ENCODE measurements at regions not wholly inside any gene's neighbourhood (a gene's known extent, or its start where the extent isn't known, plus 50 kb on each side); places are given as distances from the start of the nearest gene placed in this dataset.

DNA sequence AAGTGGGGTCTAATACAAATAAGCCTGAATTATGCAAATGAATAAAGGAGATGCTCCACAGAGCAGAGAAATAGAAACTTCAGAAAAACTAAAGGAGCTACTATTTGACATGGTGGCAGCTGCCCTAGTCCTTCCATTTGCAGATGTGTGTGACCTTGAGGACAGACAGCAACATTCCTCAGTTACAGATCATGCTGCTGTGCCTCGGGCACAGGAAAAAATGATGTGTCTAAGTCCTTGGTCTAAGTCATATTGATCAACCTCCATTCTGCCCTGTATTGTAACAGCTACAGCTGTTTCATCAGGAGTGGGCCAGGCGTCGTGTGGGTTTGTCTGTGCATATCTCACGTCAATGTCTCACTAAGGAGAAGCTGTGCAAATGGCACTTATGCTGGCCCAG is 710.4 kb downstream of the TNS3 start:
- no peak for DNase-seq (ENCODE audit: low spot score)

DNA sequence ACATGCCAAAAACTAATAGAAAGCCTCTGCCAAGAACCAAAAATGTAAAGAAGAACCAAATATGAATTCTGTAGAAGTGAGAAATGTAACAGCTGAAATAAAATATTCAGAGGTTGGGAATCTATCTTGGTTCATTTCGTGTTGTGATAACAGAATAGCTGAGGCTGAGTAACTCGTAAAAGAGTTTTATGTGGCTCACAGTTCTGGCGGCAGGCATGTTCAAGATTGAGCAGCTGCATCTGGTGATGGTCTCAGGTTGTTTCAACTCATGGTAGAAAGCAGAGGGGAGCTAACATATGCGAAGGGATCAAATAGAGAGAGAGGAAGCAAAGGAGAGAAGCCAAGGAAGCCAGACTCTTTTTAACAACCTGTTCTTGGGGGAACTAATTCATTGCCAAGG is 717.2 kb downstream of the TNS3 start:
- DNase-seq (ENCODE audit: low spot score): no peak

GRCh38 chr7:46859963-46860475 is 721.9 kb downstream of the TNS3 start:
- DNase-seq (ENCODE audit: low spot score): no peak

DNA sequence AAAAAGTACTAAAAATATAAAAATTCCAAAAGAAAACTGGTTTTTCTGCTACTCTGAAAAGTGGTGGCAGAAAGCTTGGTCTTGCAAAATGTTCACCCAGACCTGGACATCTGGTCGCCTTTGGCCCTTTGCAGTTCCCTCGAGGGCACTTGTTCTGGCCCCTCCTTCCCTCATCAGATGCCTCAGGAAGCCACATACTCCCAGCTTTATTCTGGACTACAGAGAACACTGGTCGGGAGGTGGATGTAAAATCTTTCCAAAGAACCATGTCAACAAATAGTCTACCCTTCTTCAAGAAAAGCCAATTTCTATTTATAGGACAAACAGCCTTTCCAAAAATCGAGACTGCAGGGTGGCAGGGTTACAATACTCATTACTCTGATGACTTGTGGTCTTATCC is 726.1 kb downstream of the TNS3 start:
- DNase-seq (ENCODE audit: low spot score): no peak

GRCh38 chr7:46854958-46855473 is 726.9 kb downstream of the TNS3 start:
- no peak for DNase-seq (ENCODE audit: low spot score)

GRCh38 chr7:46853451-46853850 is 728.5 kb downstream of the TNS3 start:
- DNase-seq (ENCODE audit: low spot score): no peak

DNA sequence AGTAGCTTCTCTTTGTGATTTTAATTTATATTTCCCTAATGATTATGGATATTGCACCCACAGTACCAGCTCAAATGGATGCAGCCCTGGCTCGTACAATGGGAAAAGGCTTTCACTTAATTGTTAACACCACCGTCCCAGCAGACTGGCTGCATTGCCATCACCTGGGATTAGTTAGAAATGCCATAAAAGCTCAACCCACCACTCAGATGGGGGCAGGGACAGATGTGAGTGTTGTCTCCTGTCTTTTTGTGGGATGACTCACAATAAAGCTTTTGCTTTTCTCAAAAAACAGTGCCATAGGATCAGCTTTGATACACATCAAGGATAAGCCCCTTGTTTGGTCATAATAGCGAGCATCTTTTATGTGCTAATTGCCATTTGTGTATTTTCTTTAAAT is 729.1 kb downstream of the TNS3 start:
- no peak for DNase-seq (ENCODE audit: low spot score)

- DNase-seq (ENCODE audit: low spot score): no peak
These were observed 731.2 kb downstream of the TNS3 start for GRCh38 chr7:46850563-46851330.

- no peak for DNase-seq (ENCODE audit: low spot score)
These were observed 733.0 kb downstream of the TNS3 start for GRCh38 chr7:46848944-46849343.

GRCh38 chr7:46848311-46848710 is 733.6 kb downstream of the TNS3 start:
- no peak for DNase-seq (ENCODE audit: low spot score)

GRCh38 chr7:46847126-46847525 is 734.8 kb downstream of the TNS3 start:
- no peak for DNase-seq (ENCODE audit: low spot score)

DNA sequence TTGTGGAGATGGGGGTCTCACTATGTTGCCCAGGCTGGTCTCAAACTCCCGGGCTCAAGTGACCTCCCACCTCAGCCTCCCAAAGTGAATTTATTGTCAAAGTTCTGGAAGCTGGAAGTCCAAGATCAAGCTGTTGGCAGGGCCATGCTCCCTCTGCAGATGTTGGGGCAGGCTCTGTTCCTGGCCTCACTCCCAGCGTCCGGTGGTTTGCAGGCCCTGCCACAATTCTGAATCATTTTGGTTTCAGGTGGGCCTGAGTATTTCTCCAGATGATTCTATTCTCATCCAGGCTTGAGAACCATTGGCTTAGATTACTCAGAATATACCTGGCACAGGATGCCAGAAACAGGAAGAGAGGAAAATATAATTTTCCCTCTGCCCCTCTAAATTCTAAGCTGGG is 737.4 kb downstream of the TNS3 start:
- DNase-seq (ENCODE audit: low spot score): no peak

- no peak for DNase-seq (ENCODE audit: low spot score)
These were observed 740.7 kb downstream of the TNS3 start for GRCh38 chr7:46841248-46841647.

DNA sequence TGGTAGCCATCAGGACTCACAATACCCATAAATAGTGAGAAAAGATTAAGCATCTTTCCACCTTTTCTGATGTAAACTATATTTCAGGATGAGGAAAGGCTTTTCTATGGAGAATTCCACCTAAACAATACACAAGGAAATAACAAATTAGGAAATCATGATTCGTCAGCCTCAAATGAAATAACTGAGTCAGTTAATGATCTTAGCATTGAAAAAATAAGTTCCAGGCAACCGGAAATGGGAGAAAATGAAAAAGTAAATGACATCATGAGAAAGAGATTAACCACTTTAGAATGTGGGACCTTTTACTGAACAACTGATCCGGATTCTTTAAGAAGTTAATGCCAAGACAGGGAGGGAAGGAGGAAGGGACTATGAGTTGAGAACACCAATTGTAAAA is 742.3 kb downstream of the TNS3 start:
- no peak for DNase-seq (ENCODE audit: low spot score)

GRCh38 chr7:46838463-46838862 is 743.4 kb downstream of the TNS3 start:
- DNase-seq (ENCODE audit: low spot score): no peak

GRCh38 chr7:46835556-46835955 is 746.4 kb downstream of the TNS3 start:
- no peak for DNase-seq (ENCODE audit: low spot score)

DNA sequence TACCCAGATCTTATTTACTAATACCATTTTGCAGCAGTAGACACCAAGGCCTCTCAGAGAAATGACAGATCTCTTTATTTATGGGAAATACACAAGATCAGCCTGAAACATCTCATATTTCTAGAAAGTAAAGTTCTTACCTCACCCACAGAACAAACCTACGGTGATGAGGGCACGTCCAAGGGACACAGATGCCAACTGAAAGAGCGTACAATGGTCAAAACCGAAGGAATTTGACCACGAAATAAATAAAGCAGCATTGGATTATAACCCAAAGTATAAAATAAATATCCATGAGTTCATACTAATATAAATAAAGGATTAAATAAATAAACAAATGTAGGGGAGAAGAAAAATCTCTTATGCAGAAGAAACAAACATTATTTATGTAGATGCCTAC is 747.0 kb downstream of the TNS3 start:
- DNase-seq (ENCODE audit: low spot score): no peak

- no peak for DNase-seq (ENCODE audit: low spot score)
These were observed 748.7 kb downstream of the TNS3 start for GRCh38 chr7:46833197-46833596.

- no peak for DNase-seq (ENCODE audit: low spot score)
These were observed 749.8 kb downstream of the TNS3 start for GRCh38 chr7:46832136-46832535.

GRCh38 chr7:46819819-46820218 is 762.1 kb downstream of the TNS3 start:
- no peak for DNase-seq (ENCODE audit: low spot score)

DNA sequence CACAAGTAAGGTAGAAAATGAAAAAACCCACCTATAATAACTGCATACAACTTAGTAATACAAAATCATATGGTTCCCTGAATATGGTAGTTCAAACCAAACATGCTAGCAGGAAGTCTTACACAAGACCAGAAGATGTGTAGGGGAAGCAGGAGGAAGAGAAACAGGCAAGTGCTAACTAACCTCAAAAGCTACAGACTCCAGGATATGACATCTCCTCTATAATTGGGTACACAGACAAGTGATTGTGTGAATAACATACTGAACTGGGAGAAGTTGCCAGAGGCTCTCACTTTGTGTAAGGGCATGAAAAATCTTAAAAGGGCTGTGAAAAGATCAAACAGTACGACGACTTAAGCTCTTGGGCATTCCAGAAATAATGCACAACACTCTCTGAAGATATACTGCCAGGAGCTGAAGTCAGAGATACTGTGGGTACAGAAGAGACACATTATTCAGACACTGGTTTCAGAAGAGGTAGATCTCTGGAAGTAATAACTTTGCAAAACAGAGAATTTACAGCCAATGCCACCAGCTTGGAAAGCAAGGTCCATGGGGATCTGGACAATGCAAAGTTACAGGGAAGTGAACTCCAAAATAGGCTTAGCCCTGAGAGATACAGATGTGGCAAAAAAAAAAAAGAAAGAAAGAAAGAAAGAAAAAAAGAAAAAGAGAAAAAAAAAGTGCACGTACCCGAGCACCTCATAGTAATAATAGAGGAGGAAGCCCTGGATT is 767.2 kb downstream of the TNS3 start:
- DNase-seq (ENCODE audit: low spot score): no peak

GRCh38 chr7:46812101-46812675 is 769.7 kb downstream of the TNS3 start:
- DNase-seq (ENCODE audit: low spot score): no peak

DNA sequence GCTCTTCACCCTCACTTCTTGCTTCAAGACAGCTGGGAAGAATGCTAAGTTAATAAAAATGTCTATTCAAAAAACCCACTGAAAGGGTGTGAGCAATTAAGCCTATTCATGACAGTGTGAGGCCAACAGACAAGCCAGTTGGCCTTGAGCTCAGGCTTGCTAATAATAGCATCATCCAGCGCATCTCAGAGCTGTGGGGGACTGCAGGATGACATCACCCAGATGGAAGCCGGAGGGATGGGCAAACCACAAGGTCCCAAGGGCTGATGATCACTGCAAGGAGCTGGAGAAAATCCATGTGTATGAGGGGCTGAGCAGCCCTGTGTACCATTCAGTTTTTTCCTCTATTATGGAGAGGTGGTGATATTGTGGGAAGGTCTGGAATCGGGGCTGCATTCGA is 770.4 kb downstream of the TNS3 start:
- DNase-seq (ENCODE audit: low spot score): no peak
